ENCODE measurements at regions not wholly inside any gene's neighbourhood (a gene's known extent, or its start where the extent isn't known, plus 50 kb on each side); places are given as distances from the start of the nearest gene placed in this dataset.

DNA sequence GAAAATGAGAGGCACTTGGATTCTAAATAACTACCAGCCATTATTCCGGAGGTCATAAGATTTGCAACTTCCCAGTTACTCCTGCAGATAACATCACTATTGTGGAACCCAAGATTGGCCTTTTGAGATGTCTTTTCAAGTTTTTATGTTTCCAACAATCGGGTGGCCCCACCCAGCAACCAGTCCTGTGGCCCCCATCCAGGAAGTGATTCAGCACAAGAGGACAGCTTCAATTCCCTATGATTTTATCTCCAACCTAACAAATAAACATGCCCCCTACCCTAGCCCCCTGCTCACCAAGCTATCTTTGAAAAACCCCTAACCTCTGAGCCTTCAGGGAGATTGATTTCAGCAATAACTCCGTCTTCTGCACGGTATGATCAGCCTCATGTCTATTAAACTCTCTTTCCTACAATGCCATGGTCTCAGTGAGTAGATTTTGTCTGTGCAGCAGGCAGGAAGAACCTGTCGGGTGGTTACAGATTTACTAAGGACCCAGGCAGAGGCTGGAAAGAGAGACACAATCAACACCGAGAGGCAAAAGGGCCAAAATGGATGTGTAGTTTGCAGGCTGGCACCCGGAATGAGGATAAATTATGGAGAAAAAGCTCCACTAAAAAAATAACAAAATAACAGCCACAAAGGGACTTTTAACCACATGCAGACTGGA is 83.9 kb upstream of the UNC5B start:
- H3K27ac ChIP-seq (ENCODE audit: low read depth, low read length), result no peak overlapping the region
- DNase-seq (ENCODE audit: low read depth, low spot score) (no peak), ATAC-seq (no peak)
- peaks cover 12% of the 10 kb centered on the region; the same call in 1 of the 2 replicates for H3K27me3 ChIP-seq (ENCODE audit: insufficient read depth, low read length)
- BruUV-seq (replicated peaks), result no TSS peak
- no peak overlapping the region for H2AFZ ChIP-seq (ENCODE audit: low read depth, low read length, poor library complexity, severe bottlenecking)
- CTCF ChIA-PET, result no interaction called here
- no peaks in the 10 kb centered on the region for H3K9me2 ChIP-seq (ENCODE audit: insufficient read depth)
- no peak overlapping the region for H3K4me3 ChIP-seq (replicated peaks in 1 of 2; ENCODE audit: low read depth in 1 of 2, low read length in 2 of 2)
- H4K20me1 ChIP-seq (ENCODE audit: insufficient read depth), result no peaks in the 10 kb centered on the region
- H3K4me1 ChIP-seq (ENCODE audit: control insufficient read depth in 1 of 2, insufficient read depth in 2 of 2, low read length in 2 of 2), result peaks cover 0 to 8% of the 10 kb centered on the region in 2 experiments; a peak in 1 of 4 replicates
- no peak overlapping the region for H3K4me2 ChIP-seq (ENCODE audit: low read length)
- POLR2A ChIA-PET, result no interaction called here
- RAD21 ChIA-PET (ENCODE audit: low non-redundant PET in 1 of 2, low total read pairs in 2 of 2, uncharacterized antibody in 2 of 2, unreplicated experiment in 2 of 2), result no interaction called here
- H3K9me3 ChIP-seq (ENCODE audit: control insufficient read depth in 1 of 2, insufficient read depth in 1 of 2, low read depth in 1 of 2, low read length in 2 of 2), result no peaks in the 10 kb centered on the region
- TF ChIP-seq FOSL1 (IDR thresholded peaks at IDR 0.05; ENCODE audit: low read depth), result no peak
- no peak for TF ChIP-seq YY1 (IDR thresholded peaks at IDR 0.05; ENCODE audit: extremely low read depth, insufficient replicate concordance, low read depth, low read length)
- TF ChIP-seq EGR1 (IDR thresholded peaks at IDR 0.05; ENCODE audit: low read depth), result no peak
- no peak for TF ChIP-seq POLR2AphosphoS5 (IDR thresholded peaks at IDR 0.05; ENCODE audit: low read depth, low read length)
- no peak for TF ChIP-seq POLR2A (IDR thresholded peaks at IDR 0.05; ENCODE audit: borderline replicate concordance, extremely low read depth, insufficient read depth, insufficient read length)
- TF ChIP-seq SIN3A (IDR thresholded peaks at IDR 0.05; ENCODE audit: low read depth), result no peak
- TF ChIP-seq EZH2phosphoT487 (IDR thresholded peaks at IDR 0.05; ENCODE audit: borderline replicate concordance), result no peak
- no peak for TF ChIP-seq TCF7L2 (IDR thresholded peaks at IDR 0.05; ENCODE audit: borderline replicate concordance, extremely low read depth, insufficient read depth, insufficient read length)
- TF ChIP-seq, protein P1, sequence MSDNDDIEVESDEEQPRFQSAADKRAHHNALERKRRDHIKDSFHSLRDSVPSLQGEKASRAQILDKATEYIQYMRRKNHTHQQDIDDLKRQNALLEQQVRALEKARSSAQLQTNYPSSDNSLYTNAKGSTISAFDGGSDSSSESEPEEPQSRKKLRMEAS (IDR thresholded peaks at IDR 0.05), result no peak
- no peak for TF ChIP-seq ZNF274 (IDR thresholded peaks at IDR 0.05; ENCODE audit: low read depth, low read length)
- no peak for TF ChIP-seq JUND (IDR thresholded peaks at IDR 0.05)
- TF ChIP-seq CBX3 (IDR thresholded peaks at IDR 0.05; ENCODE audit: low read depth), result no peak
- TF ChIP-seq REST (IDR thresholded peaks at IDR 0.05; ENCODE audit: low read depth), result no peak
- TF ChIP-seq RAD21 (IDR thresholded peaks at IDR 0.05; ENCODE audit: low read depth), result no peak
- TF ChIP-seq, protein P2, sequence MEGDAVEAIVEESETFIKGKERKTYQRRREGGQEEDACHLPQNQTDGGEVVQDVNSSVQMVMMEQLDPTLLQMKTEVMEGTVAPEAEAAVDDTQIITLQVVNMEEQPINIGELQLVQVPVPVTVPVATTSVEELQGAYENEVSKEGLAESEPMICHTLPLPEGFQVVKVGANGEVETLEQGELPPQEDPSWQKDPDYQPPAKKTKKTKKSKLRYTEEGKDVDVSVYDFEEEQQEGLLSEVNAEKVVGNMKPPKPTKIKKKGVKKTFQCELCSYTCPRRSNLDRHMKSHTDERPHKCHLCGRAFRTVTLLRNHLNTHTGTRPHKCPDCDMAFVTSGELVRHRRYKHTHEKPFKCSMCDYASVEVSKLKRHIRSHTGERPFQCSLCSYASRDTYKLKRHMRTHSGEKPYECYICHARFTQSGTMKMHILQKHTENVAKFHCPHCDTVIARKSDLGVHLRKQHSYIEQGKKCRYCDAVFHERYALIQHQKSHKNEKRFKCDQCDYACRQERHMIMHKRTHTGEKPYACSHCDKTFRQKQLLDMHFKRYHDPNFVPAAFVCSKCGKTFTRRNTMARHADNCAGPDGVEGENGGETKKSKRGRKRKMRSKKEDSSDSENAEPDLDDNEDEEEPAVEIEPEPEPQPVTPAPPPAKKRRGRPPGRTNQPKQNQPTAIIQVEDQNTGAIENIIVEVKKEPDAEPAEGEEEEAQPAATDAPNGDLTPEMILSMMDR (IDR thresholded peaks at IDR 0.05 in 2 of 3, conservative IDR thresholded peaks at IDR 0.05 in 1 of 3; ENCODE audit: borderline replicate concordance in 1 of 3, insufficient read depth in 1 of 3, low read depth in 2 of 3, low read length in 2 of 3), result no peak
- no peak for TF ChIP-seq EZH2 (IDR thresholded peaks at IDR 0.05)
- TF ChIP-seq ZFX (IDR thresholded peaks at IDR 0.05), result no peak
- no peaks in the 10 kb centered on the region for H3K79me2 ChIP-seq (ENCODE audit: insufficient read depth, low read length)
- intact Hi-C loops (cut with micrococcal nuclease), result no loop called here
- H3K9ac ChIP-seq (ENCODE audit: low read length), result no peak overlapping the region
- H3K36me3 ChIP-seq (ENCODE audit: control insufficient read depth in 1 of 2, insufficient read depth in 2 of 2, low read length in 2 of 2), result no peaks in the 10 kb centered on the region

Data from HCT116 (cell line).